ENCODE measurements at regions not wholly inside any gene's neighbourhood (a gene's known extent, or its start where the extent isn't known, plus 50 kb on each side); places are given as distances from the start of the nearest gene placed in this dataset.

DNA sequence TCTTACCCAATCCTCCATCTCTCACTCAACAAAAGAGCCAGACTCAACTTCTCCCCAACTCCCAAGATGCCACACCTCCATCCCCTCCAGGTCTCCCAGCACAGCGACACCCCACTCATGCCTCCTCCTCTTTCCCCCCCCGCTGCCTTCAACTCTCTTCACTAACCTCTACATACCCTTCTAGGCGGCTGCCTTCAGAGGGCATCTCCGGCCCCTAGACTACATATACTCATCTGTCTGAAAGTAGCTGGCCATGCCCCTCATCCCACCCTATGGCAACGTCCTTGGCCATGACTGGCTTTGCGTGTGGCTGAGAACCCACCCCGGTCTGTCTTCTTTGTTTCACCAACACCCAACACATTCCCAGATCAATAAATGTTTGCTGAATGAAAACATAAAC lies 81.7 kb upstream of the TMEM45B start:
- no peaks in the 10 kb centered on the region for H3K27me3 ChIP-seq
- H3K4me3 ChIP-seq (replicated peaks in 1 of 3), result no peak overlapping the region
- H3K4me1 ChIP-seq, result no peaks in the 10 kb centered on the region
- no peak overlapping the region for H3K27ac ChIP-seq
- DNase-seq, result no peak
- intact Hi-C loops (cut with DNase I), result no loop called here
- no peaks in the 10 kb centered on the region for H3K36me3 ChIP-seq
- WGBS, 2 donors, result 83 to 86% methylated on average over 7 of the region's 7 CpGs
- no peaks in the 10 kb centered on the region for H3K9me3 ChIP-seq
- TF ChIP-seq, protein P1, sequence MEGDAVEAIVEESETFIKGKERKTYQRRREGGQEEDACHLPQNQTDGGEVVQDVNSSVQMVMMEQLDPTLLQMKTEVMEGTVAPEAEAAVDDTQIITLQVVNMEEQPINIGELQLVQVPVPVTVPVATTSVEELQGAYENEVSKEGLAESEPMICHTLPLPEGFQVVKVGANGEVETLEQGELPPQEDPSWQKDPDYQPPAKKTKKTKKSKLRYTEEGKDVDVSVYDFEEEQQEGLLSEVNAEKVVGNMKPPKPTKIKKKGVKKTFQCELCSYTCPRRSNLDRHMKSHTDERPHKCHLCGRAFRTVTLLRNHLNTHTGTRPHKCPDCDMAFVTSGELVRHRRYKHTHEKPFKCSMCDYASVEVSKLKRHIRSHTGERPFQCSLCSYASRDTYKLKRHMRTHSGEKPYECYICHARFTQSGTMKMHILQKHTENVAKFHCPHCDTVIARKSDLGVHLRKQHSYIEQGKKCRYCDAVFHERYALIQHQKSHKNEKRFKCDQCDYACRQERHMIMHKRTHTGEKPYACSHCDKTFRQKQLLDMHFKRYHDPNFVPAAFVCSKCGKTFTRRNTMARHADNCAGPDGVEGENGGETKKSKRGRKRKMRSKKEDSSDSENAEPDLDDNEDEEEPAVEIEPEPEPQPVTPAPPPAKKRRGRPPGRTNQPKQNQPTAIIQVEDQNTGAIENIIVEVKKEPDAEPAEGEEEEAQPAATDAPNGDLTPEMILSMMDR (IDR thresholded peaks at IDR 0.05), result no peak
- no peak for TF ChIP-seq POLR2A (IDR thresholded peaks at IDR 0.05)

DNA sequence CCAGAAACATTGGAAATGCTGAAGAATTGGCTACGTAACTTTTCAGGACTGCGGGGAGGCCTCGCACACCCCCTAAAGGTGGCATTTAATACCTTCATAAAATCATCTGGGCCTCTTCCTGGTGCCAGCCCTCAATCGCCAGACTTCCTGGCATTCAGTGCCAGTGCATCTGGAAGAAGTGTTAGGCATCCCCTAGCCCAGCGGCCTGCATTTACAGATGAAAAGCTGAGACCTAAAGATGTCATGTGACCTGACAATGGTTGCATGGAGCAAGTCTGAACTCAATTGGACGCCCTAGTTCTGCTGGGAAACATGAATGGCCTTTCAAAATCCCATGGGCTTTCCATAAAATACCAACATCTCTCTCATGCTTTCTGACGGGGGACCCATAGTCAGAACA lies 81.0 kb upstream of the TMEM45B start:
- H3K9me3 ChIP-seq, result no peaks in the 10 kb centered on the region
- H3K4me1 ChIP-seq, result no peaks in the 10 kb centered on the region
- H3K27me3 ChIP-seq, result no peaks in the 10 kb centered on the region
- intact Hi-C loops (cut with DNase I), result no loop called here
- TF ChIP-seq, protein P1 (IDR thresholded peaks at IDR 0.05), result no peak
- no peak for TF ChIP-seq POLR2A (IDR thresholded peaks at IDR 0.05)
- no peak for DNase-seq
- 94 to 97% methylated on average over 7 of the region's 7 CpGs for WGBS, 2 donors
- no peaks in the 10 kb centered on the region for H3K36me3 ChIP-seq
- H3K27ac ChIP-seq, result no peak overlapping the region
- H3K4me3 ChIP-seq (replicated peaks in 1 of 3), result no peak overlapping the region

DNA sequence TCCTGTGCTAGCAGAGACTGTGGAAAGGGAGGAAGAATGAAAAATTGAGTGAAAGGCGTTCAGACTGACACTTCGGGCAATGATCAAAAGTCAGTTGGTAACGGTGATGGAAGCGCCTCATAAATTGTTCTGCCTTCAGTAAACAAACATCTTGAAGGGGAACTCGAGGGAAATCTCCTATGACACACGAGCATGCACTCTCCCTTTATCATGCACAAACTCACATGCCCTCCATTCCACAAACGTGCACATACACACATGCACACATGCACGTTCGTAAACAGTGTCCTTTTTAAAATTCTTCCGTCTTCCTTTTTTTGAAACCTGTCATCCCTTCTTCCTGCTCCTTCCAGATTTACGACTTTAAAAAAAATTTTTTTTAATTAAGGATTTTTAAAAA lies 77.8 kb upstream of the TMEM45B start:
- no peaks in the 10 kb centered on the region for H3K27me3 ChIP-seq
- H3K4me1 ChIP-seq, result peaks cover 0 to 4% of the 10 kb centered on the region in 2 donors
- TF ChIP-seq, protein P1 (IDR thresholded peaks at IDR 0.05), result no peak
- no peak for TF ChIP-seq POLR2A (IDR thresholded peaks at IDR 0.05)
- H3K36me3 ChIP-seq, result no peaks in the 10 kb centered on the region
- WGBS, 2 donors, result 59 to 62% methylated on average over 11 of the region's 11 CpGs
- no peak for DNase-seq
- no peak overlapping the region for H3K27ac ChIP-seq
- intact Hi-C loops (cut with DNase I), result no loop called here
- no peak overlapping the region for H3K4me3 ChIP-seq (replicated peaks in 1 of 3)
- H3K9me3 ChIP-seq, result no peaks in the 10 kb centered on the region

DNA sequence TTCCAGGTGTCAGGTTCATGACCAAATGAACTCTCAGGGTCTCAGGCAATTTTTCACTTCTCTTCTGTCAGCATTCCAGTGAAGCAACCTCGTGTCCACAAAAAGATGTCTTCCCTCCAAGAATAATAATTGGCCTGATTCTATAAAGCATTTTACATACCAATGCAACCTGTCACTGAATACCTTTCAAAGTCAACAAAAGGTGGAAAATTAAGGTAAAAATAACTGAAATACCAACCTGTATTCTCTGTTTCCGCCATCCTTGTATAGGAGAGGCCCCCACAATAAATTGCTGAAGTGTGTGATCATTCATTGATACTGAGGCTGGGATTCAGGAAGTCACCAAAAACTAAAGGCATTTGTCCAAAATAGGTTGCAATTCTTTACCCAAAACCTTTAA lies 77.4 kb upstream of the TMEM45B start:
- intact Hi-C loops (cut with DNase I), result no loop called here
- Histone ChIP-seq H3K4me3 (replicated peaks in 1 of 3) (no peak overlapping the region), H3K9me3 (no peaks in the 10 kb centered on the region), H3K36me3 (no peaks in the 10 kb centered on the region), H3K27ac (no peak overlapping the region), H3K4me1 (peaks cover 0 to 4% of the 10 kb centered on the region in 2 donors), H3K27me3 (no peaks in the 10 kb centered on the region)
- WGBS, 2 donors, result 76 to 82% methylated on average over 2 of the region's 2 CpGs
- no peak for DNase-seq
- TF ChIP-seq POLR2A (IDR thresholded peaks at IDR 0.05), result no peak
- TF ChIP-seq, protein P1 (IDR thresholded peaks at IDR 0.05), result no peak

DNA sequence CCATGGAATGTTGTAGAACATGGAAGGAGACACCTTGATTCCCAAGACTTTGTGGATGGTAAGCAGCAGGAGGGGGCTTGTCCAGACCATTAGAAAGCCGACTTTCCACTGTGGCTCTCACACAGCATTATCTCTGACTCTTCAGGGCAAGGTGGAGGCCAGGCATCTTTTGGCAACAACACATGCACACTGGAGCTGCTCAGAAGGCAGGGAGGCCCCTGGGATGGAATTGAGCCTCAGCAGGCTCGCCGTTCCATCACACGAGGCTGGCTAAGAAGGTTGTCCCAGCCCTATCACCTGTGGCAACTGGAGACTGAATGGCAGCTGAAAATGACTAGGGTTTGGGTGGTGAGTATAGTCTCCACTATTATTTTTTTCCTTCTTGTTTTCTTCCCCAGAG lies 76.3 kb upstream of the TMEM45B start:
- no peak overlapping the region for H3K4me3 ChIP-seq (replicated peaks in 1 of 3)
- no peaks in the 10 kb centered on the region for H3K27me3 ChIP-seq
- peaks cover 0 to 4% of the 10 kb centered on the region in 2 donors for H3K4me1 ChIP-seq
- no peak overlapping the region for H3K27ac ChIP-seq
- 72 to 83% methylated on average over 4 of the region's 4 CpGs for WGBS, 2 donors
- TF ChIP-seq, protein P1 (IDR thresholded peaks at IDR 0.05), result no peak
- TF ChIP-seq POLR2A (IDR thresholded peaks at IDR 0.05), result no peak
- no peaks in the 10 kb centered on the region for H3K36me3 ChIP-seq
- no peaks in the 10 kb centered on the region for H3K9me3 ChIP-seq
- intact Hi-C loops (cut with DNase I), result no loop called here
- no peak for DNase-seq

All from thyroid gland (tissue), 4 donors.